SK-N-SH (cell line): ENCODE measurements at regions not wholly inside any gene's neighbourhood (a gene's known extent, or its start where the extent isn't known, plus 50 kb on each side); places are given as distances from the start of the nearest gene placed in this dataset.

ENCODE experiments used
- ELF1 ChIP-seq: IDR thresholded peaks from 2 replicates; pipeline ENCODE4 v1.4.0; 2012
- SIN3A ChIP-seq: IDR thresholded peaks from 2 replicates; pipeline ENCODE4 v1.6.1; 2012; ENCODE audit warnings: low read depth, mild to moderate bottlenecking, low read length, moderate library complexity, borderline replicate concordance
- TF ChIP-seq, protein P1 (sequence below): fragments of 200-600 bp; sonication (generic); IDR thresholded peaks from 2 replicates; pipeline ENCODE4 v1.6.1; 2017; ENCODE audit warnings: antibody characterized with exemption, mild to moderate bottlenecking, moderate library complexity

DNA sequence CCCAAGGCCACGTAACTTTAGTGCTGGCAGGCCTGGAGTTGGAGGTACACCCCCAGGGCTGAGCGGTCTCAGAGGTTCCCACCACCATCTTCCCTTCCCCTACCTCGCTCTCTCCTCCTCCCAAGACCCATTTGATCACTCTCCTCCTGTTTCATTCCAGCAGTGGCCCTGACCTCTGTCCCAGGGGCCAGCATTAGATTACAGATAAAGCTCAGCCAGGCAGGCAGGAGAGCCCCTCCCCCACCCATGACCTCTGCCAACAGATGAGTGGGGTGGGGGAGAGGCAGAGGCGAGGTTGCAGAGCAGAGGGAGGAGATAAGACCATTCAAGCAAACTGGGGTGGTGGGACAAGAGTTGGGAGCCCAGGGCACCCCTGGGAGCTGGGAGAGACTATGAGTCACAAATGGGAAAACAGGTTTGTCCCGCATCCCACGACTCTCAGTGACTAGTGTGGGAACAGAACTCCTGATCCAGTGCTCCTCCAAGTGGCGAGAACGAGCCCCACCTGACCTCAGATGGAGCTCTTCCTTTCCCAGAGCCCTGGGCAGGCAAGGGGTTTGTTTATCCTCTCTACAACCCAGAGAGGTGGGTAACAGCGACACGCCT lies 367.9 kb downstream of the MN1 start:
- TF ChIP-seq, protein P1, sequence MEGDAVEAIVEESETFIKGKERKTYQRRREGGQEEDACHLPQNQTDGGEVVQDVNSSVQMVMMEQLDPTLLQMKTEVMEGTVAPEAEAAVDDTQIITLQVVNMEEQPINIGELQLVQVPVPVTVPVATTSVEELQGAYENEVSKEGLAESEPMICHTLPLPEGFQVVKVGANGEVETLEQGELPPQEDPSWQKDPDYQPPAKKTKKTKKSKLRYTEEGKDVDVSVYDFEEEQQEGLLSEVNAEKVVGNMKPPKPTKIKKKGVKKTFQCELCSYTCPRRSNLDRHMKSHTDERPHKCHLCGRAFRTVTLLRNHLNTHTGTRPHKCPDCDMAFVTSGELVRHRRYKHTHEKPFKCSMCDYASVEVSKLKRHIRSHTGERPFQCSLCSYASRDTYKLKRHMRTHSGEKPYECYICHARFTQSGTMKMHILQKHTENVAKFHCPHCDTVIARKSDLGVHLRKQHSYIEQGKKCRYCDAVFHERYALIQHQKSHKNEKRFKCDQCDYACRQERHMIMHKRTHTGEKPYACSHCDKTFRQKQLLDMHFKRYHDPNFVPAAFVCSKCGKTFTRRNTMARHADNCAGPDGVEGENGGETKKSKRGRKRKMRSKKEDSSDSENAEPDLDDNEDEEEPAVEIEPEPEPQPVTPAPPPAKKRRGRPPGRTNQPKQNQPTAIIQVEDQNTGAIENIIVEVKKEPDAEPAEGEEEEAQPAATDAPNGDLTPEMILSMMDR: no peak
- TF ChIP-seq SIN3A: no peak
- TF ChIP-seq ELF1: no peak
